HG03565 (cell line): ENCODE measurements at regions not wholly inside any gene's neighbourhood (a gene's known extent, or its start where the extent isn't known, plus 50 kb on each side); places are given as distances from the start of the nearest gene placed in this dataset.

Source experiments
- ATAC-seq: cut with Tn5 transposase; IDR thresholded peaks from one replicate; pipeline ENCODE4 v1.9.1; 2021; ENCODE audit warnings: mild to moderate bottlenecking, moderate library complexity; ENCODE audit not compliant: unreplicated experiment

DNA sequence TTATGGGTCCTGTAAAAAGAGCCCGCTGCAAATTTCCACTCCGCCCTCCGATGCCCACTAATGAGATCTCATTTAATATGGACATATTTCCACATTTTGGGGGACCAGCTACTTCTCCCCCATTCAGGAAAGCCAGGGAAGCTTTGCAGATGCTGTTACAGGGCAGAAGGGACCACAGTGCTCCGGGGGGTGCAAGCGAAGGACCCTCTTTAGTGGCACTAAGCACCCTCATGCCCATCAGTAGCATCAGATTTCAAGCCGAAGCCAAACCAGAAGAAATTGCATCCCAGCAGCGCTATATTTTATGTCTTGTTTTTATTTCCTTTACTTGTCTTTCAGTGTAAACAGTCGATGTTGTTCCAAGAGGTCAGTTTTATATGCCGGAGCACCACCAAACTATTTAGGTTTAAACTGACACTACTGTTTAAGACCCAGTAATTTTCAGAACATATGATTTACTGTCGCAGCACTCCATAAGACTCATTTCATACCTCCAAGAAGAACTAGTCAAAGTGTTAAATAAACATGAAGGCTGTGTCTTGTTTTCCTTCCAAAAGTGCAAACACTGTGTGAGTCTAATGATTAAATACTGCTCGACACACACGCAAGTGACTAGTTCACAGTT is 122.2 kb upstream of the MGMT start:
- no peak for ATAC-seq

DNA sequence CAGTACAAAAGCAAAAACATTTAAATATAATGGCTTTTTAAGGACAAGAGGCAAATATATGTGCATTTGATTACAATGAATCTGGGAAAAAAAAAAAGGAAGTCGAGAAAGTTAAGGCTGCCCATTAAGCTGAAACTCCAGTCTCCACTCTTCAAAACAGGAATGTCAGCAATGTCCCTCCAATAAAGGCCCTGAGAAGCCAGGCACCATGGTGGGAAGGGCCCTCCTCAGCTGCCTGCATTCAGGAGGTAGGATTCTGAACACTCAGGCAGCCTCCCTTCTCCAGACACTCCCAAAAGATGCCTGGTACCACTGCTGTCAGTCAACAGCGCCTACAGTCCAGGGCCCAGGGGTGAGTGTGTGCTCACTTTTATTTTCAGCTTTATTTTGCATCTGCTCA is 121.3 kb upstream of the MGMT start:
- no peak for ATAC-seq

DNA sequence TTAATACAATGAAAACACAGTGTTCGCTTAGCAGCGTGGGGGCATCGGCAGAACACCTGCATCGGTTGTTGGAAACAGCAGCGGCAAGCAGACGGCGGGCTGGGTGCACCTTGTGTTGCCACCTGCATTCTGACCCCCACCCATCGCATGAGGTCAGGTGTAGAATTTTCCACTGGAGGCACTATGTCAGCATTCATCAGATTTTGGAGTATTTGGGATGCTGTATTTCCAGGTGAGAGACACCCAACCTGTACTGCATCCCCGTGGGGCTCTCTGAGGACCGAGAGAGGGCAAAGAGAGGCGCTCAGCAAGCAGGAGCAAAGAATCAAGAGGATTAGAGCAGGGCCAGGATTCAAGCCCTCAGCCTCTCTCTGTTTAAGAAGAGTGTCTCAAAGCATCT is 116.4 kb upstream of the MGMT start:
- ATAC-seq: no peak

DNA sequence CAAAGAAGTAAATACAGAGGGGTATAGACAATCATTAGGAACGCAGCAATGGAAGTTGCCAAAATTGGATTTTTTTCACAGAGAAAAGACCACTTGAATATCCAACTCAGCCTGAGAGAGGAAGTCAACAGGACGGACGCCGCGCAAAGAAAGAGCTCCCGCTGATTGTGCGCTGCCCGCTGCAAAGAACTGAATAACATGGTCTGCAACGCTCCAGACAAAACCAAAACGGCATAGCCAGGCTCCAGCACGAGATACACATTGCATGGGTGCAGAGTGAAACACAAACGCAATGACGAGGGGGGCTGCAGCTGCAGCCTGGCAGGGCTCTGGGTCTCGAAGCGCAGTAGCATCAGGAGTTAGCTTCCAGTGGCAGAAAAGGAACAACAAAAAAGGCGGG is 113.9 kb upstream of the MGMT start:
- ATAC-seq: no peak

DNA sequence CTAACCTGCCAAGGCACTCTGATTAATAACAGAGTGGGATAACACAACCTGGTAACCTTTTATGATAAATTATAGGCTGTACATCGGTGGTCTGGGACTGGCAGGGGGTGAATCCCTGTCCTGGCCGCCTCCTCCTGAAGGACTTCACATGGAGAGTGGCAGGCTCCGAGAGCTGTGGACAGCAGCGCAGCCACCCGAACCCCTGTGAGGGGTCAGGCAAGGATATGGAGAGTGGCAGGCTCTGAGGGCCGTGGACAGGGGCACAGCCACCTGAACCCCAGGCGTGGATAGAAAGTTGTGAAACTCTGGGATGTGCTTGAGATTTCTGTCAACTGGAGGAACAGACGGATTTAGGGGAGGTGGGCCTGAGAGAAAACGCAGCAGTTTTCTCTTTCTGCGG is 107.0 kb upstream of the MGMT start:
- no peak for ATAC-seq

DNA sequence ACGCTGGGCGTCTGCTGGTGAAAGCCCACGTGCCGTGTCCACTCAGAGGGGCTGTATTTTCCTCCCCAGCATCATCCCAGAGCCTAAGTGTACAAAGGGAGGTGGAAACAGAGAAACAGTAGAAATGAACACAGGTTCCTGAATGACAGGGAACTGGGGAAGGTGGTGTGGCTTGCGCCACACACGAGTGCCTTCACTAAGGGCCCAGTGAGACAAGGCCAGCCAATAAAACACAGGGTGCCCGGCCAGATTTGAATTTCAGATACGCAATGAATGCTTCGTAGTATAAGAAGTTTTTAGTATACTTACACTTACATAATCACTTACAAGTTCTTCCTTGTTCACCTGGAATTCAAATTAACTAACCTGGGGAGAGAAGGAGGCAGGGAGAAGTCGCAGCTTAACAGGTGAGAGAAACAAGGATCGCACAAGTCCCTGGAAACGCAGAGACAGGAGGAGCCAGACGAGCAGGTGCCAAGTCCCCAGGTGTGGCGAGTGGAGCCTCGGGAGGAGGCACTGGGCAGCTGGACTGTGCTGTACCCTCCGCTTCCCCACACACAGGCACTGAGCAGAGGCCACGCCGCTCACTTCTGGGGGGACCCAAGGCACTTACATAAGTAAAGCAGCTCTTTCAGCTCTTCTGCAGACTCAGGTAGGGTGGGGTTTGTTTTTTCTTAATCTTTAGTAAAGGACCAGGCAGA is 105.2 kb upstream of the MGMT start:
- no peak for ATAC-seq

DNA sequence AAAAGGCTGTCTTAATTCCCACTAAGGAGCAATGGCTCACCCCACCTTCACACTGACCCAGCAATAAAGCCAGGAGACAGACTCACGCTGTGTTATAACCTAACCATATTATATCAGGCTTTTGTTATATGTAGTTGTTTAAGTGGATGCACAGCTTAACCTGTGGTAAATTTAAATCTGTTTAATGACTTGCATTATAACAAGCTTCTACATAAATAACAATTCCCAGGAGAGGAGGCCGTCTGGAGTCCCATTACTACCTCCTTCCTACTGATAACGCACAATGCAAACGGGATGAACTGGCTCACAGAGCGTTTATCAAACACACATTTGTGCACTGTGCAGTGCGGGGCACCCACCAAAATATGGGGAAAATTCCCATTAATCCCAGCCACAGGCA is 102.1 kb upstream of the MGMT start:
- no peak for ATAC-seq

DNA sequence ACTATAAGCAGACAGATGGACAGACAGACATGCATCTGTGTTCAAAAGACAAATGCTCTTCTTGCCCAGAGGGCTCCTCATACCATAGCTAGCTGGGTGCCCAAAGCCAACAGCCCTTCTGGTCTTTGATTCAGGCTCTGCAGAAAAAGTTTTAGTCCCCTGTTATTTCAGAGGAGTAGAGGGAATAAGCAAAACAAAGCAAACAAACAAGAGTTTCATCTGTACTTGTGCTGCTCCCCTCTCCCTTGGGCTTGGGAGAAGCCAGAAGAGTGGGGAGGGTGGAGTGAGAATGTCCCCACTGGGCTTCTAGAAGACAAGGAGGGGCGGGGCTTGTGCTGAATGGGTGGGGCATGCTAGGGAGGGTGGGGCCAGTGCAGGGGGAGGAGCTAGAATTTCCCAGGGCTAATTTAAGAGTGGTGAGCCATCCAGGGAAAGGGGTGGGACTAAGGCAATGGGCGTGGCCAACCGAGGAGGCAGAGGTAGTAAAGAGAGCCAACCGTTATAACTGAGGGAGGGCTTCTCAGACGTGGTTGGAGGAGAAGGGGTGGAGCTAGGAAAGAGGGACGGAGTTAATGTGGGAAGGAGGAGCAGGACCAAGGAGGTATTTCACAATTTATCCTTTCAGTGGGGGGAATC is 101.2 kb upstream of the MGMT start:
- no peak for ATAC-seq

DNA sequence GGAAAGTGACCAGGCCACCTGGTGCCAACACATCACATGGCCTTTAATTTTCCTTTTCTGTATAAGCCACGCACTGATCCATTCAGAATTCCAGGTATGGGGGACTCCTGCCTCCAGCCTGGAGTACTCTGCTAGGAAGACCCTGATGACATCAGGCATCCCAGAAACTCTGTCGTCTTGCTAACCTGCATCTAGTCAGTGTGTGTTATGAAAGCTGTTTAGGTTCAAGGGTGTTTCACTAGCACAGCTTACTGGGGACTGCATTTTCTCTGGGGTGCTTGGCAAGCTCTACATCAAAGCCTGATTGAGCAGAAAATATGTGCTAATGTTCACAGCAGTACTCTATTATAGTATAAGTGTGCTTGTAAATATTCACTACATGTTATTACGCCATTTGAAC is 100.6 kb upstream of the MGMT start:
- ATAC-seq: no peak

DNA sequence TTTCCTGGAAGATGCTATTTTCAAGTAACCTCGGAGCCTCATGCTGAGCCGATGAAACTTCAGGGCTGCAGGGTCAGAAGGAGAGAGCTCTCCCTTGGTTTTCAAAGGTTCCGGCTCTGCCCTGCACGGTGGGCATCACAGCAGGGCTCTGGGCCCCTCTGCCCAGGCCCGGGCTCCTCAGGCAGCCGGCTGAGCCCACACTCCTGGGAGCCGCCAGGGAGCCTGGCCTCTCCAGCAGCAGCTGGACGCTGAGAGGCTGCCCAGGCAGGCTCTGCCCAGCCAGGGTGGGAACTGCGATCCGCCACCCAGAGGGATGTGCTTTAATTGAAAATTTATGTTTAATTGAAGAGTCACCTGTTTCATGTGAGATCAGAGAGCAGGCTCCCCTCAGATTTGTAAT is 97.5 kb upstream of the MGMT start:
- no peak for ATAC-seq

DNA sequence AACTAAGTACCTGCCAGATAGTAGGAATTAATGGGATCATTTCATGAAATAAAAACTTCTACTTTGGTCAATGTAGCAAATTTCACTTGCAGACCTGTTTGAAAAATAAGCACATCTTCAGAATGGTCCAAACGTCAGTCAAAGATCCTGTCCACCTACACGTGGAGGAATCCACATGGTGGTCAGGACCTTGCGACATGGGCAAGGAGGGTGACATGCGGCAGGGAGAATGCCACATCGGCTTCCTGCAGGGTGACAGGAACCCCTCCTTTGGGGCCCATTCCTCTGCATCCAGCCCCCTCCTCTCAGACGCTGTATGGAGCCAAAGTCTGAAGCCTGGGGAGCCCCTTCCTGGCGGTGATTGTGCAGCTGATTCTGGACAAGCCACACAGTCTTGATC is 95.5 kb upstream of the MGMT start:
- no peak for ATAC-seq

DNA sequence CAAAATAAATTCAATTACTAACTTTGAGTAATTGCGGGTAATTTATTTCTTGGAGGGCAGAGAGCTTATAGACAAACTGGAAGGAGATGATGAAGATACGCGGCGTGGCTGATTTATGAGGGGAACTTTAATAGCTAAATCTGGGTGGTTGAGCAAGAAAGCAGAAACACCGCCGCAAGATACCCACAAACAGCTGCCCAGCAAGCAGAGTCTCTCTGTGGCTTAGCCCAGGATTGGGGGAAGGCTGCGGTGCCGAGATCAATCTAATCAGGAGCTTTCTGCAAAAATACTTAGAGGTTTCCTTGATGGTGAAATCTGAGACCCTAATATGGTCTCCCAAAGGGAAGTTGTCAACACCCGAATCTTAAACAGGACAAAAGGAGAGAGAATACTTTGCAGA is 94.9 kb upstream of the MGMT start:
- no peak for ATAC-seq

DNA sequence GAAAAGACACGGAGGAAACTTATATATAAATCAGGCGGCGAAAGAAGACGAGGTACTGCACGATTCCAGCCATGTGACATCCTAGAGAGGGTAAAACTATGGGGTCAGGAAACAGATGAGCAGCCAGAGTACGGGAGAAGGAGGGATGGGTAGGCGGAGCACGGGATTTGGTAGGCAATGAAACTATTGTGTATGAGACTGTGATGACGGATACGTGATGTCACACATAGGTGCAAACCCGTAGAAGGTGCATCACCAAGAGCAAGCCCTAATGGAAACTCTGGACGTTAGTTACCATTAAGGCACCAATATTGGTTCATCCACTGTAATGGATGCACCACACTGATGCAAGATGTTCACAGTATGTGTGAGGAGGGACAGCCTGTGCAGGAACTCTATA is 93.8 kb upstream of the MGMT start:
- no peak for ATAC-seq

DNA sequence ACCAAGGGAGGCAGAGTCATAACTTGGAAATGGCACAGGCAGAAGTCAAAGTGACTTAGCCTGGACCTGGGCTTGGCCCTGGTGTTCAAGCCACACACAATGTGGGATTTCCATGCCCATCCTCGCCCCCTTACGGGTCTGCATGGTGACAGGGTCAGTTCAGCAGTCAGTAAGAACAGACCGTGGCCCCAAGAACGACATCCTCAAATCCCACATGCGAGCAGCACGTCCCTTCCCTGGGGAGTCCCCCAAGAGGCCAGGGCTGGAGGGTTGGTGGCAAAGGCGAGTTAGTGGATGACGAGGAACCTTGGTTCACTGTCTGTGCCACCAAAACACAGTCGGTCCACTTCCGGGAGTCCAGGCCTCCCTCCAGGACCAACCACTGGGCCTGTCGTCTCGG is 93.3 kb upstream of the MGMT start:
- ATAC-seq: no peak

DNA sequence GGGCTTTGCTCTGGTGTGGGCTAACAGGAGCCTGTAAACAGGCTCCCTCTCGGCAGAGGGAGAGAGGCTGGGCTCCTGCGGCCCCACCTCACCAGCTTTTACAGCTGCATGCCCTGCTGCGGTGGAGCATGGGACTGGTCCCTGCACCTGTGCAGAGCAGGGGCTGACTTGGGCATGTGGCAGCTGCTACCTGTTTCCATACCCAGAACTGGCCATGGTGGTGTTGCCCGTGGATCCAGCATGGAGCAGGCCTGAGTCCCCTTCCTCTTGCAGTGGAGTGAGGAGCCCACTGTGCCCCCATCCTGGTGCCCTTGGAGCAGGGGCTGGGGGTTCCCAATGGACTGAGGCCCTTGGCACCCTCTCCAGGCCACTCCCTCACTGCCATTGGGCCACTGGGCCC is 91.9 kb upstream of the MGMT start:
- ATAC-seq: no peak

DNA sequence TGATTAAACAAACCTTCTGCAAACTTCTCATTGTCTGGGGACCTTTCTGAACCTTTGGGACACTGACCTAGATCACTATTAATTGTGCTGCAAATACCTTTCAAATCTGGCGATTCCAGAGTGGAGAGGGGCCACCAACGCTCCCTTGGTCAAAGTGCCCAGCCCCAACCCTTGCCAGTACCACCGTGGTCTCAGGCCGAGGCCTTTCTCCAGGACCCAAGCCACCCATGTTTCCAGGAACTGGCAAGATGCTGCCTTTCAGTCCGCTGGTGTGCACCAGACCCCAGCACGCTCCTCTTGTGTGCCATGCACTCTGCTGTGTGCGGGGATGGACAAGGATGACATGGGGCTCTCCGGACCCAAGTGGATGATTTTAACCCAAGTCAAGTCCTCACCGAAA is 91.1 kb upstream of the MGMT start:
- ATAC-seq: no peak

DNA sequence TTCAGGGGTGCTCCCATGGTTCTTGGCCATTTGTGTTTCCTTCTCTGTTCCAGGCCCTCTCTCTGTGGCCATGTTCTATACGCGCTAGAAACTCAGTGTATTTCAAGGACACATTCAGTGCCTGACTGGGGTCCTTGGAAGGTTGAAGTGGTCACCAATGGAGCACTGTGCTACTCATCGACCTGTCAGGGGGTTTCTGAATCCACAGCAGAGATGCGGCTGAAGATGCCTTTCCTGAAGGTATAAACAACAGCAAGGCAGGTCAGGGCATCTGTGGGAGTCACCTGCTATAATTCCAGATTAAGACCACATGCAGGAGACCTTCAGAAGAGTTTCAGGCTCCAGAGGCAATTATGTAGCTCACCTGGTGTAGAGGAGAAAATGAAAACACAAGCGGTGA is 86.8 kb upstream of the MGMT start:
- ATAC-seq: no peak

DNA sequence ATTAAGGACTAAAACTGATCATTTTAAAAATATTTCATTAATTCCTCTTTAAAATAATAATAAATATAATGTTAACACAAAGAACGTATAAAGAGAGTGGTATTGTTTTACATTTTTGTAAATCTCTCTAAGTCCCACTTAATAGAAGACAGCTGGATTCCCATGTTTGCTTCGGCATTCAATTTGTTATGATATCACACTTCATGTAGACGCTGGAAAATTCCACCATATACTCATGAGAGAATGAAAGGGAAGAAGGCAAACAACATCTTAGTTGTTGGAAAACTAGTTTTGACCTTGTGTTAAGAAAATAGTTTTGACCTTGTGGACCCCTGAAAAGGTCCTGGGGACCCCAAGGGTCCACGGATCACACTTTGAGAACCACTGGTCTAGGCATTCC is 85.3 kb upstream of the MGMT start:
- ATAC-seq: no peak

DNA sequence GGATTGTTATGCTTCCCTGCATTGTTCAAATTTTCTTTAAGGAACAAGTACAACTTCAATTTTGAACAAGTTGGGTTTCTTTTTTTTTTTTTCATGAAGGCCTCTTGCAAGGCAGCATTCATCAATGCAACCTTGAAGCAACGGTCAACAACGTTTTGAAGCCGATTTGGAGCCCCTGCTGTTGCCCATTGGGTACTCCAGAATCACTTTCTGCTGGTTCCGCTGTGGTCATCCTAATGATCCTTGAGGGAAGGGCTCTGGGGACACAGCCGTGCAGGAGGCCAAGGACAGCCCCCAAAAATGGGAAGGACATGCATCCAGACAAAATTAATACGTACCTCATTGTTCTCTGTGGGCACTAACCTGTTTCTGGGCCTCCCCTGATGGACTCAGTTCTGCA is 84.6 kb upstream of the MGMT start:
- ATAC-seq: no peak

DNA sequence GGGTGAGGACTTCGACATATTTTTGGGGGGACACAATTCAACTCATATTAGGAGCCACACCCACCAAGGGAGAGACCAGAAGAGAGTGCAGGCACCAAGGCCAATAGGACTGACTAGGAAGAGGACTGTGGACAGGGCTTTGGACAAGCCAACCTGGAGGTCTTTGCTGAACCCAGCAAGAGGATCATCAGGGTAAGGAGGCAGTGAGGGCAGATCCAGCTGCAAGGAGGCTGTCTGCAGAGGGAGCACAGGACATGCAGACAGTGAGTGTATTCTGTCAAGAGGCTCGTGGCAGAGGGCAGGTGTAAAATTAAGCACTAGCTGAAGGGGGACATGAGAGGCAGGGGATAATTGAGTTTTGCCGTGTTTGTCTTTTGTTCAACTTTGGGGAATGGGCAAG is 83.4 kb upstream of the MGMT start:
- ATAC-seq: no peak

DNA sequence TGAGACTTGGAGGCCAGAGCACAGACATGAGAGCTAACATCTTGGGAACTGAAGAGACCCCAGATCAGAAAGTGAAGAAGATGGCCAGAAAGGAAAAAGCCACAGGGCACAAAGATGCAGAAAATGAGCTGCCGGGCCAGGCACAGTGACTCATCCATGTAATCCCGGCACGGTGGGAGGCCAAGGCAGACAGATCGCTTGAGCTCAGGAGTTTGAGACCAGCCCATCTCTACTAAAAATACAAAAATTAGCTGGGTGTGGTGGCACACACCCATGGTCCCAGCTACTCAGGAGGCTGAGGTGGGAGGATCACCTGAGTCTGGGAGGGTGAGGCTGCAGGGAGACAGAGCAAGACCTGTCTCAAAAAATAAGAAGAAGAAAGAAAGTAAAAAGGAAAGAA is 81.4 kb upstream of the MGMT start:
- ATAC-seq: no peak

DNA sequence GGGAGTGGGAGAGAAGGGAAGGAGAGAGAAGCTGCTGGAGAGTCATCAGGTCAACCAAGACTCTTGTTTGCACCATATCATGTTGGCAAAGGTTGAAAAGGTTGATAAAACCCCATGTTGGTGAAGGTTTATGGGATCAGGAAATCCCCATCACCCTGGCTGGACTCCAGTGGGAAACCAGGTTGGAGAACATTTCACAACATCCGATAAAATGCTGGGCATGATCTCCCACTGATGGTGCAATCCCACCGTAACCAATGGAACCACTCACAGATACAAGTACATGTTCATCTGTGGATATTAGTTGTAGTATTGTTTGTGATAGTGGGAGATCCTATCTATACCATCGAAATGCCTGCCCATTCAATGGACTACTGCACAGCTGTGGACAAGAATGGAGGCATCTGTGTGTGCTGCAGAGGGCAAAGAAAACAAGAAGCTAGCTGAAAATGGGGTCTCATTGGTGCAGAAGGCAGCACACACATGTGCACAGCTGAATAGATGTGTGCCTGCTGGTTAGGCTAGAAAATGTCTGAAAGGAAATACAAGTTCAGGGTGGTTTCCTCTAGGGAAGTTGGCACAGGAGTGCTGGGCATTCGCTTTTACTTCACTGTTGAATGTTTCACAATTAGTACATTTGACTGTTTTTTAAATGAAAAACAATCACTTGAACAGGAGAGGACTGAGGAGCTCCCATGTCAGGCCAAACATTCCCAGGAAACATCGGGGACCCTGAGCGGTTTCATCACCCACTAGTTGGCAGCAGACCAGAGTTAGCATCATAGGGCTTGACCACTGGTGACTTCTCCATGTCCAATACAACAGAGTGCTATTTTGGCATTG is 80.4 kb upstream of the MGMT start:
- no peak for ATAC-seq
